Body of pancreas (tissue), 4 donors: ENCODE measurements at regions not wholly inside any gene's neighbourhood (a gene's known extent, or its start where the extent isn't known, plus 50 kb on each side); places are given as distances from the start of the nearest gene placed in this dataset.

Experiments
- ATAC-seq: fragments of 150-250 bp; one replicate; pipeline ENCODE4 v1.9.1; 2016
- DNase-seq, 4 donors: peaks; one replicate each; pipeline ENCODE4 v3.0.0-alpha.2; 2019
- H3K27ac ChIP-seq, 4 donors: fragments of 200-600 bp; sonication (generic); 1 replicate in 3 of 4; 2 replicates in 1 of 4; pipeline versions ENCODE4 v1.5.1 to v1.6.1; 2016 to 2019; ENCODE audit warnings: mild to moderate bottlenecking in 1 of 4, mixed read lengths in 1 of 4, moderate library complexity in 1 of 4
- H3K27me3 ChIP-seq, 2 donors: fragments of 200-600 bp; sonication (generic); one replicate each; pipeline ENCODE4 v1.6.0; 2016; ENCODE audit warnings: mild to moderate bottlenecking in 1 of 2
- H3K36me3 ChIP-seq, 2 donors: fragments of 200-600 bp; sonication (generic); replicated peaks in 1 of 2; 2 replicates each; pipeline ENCODE4 v1.5.1; 2016; ENCODE audit warnings: low read depth in 2 of 2; ENCODE audit not compliant: insufficient read depth in 1 of 2
- H3K4me1 ChIP-seq: fragments of 200-600 bp; sonication (generic); one replicate; pipeline ENCODE4 v1.6.0; 2016
- H3K4me3 ChIP-seq, 2 donors: fragments of 200-600 bp; sonication (generic); 1 replicate in 1 of 2; 2 replicates in 1 of 2; pipeline ENCODE4 v1.5.1; 2016 to 2019
- H3K9me3 ChIP-seq, 3 donors: fragments of 200-600 bp; sonication (generic); 1 replicate in 2 of 3; 2 replicates in 1 of 3; pipeline ENCODE4 v1.5.1; 2016
- POLR2A ChIP-seq, 3 donors: fragments of 450-650 bp; IDR thresholded peaks; one replicate each; pipeline ENCODE4 v1.6.1; 2016; ENCODE audit warnings: antibody characterized with exemption in 3 of 3, mild to moderate bottlenecking in 2 of 3
- WGBS, 2 donors: methylation state at CpG; one replicate each; pipeline ENCODE4 v1.1.5; 2017; 5-methylcytosine and 5-hydroxymethylcytosine counted together
- intact Hi-C: fragments of 100-400 bp; cut with DNase I; formaldehyde crosslinking; loops from one replicate; pipeline ENCODE4 v1.15.1; 2023
- TF ChIP-seq, protein P1 (sequence below), 7 experiments: fragments of 450-650 bp in 4 of 7; fragments of 200-600 bp in 3 of 7; sonication (generic) in 3 of 7; IDR thresholded peaks; one replicate each; pipeline ENCODE4 v1.5.1; 2016 to 2019; ENCODE audit warnings: antibody characterized with exemption in 7 of 7

DNA sequence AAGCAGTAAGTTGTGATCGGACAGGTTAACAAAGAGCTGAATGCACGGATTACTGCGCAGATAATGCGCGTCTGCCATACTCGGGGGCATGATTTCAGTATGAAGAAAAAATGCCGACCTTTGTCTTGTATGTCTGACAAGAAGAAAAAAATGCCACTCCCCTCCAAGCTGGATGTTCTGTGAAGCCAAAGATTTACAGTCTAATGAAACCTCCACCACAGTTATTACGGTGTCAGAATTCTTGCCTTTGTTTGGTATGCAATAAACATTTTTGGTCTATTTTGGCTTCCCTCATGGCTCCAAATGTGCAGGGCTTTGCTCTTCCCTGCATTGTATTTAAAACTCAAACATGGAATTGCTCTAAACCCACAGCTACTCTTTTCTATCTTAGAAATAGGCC is 72.2 kb upstream of the THUMPD2 start:
- no peaks in the 10 kb centered on the region for H3K4me1 ChIP-seq
- H3K9me3 ChIP-seq, result no peaks in the 10 kb centered on the region
- TF ChIP-seq POLR2A (IDR thresholded peaks at IDR 0.05), result no peak
- TF ChIP-seq, protein P1, sequence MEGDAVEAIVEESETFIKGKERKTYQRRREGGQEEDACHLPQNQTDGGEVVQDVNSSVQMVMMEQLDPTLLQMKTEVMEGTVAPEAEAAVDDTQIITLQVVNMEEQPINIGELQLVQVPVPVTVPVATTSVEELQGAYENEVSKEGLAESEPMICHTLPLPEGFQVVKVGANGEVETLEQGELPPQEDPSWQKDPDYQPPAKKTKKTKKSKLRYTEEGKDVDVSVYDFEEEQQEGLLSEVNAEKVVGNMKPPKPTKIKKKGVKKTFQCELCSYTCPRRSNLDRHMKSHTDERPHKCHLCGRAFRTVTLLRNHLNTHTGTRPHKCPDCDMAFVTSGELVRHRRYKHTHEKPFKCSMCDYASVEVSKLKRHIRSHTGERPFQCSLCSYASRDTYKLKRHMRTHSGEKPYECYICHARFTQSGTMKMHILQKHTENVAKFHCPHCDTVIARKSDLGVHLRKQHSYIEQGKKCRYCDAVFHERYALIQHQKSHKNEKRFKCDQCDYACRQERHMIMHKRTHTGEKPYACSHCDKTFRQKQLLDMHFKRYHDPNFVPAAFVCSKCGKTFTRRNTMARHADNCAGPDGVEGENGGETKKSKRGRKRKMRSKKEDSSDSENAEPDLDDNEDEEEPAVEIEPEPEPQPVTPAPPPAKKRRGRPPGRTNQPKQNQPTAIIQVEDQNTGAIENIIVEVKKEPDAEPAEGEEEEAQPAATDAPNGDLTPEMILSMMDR (IDR thresholded peaks at IDR 0.05), result no peak
- no peaks in the 10 kb centered on the region for H3K27me3 ChIP-seq
- H3K4me3 ChIP-seq, result no peak overlapping the region
- DNase-seq (no peak), ATAC-seq (no peak)
- no peak overlapping the region for H3K27ac ChIP-seq
- WGBS, 2 donors, result 73 to 75% methylated on average over 8 of the region's 8 CpGs
- intact Hi-C loops, result no loop called here
- H3K36me3 ChIP-seq, result no peaks in the 10 kb centered on the region

DNA sequence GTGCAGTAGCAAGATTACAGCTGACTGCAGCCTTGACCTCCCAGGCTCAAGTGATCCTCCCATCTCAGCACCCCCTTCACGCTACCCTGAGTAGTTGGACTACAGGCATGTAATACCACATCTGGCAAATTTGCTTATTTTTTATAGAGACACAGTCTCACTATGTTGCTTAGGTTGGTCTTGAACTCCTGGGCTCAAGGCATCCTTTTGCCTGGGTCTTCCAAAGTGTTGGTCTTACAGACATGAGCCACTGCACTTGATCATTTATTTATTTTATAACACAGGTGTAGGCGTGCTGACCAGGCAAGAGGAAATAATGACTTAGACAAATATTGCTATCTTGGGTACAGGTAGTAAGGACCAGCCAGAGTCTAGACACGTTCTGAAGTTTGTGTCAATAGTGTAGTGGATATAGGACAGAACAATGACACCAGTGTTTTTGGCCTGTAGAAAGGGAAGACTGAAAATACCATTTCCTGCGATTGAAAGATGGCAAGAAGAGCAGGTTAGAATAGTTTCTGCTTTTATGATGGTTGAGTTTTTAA is 71.0 kb upstream of the THUMPD2 start:
- intact Hi-C loops, result no loop called here
- Histone ChIP-seq H3K27ac (no peak overlapping the region), H3K4me1 (no peaks in the 10 kb centered on the region), H3K36me3 (no peaks in the 10 kb centered on the region), H3K4me3 (no peak overlapping the region), H3K9me3 (no peaks in the 10 kb centered on the region), H3K27me3 (no peaks in the 10 kb centered on the region)
- 22 to 42% methylated on average over 4 of the region's 4 CpGs for WGBS, 2 donors
- no peak for TF ChIP-seq POLR2A (IDR thresholded peaks at IDR 0.05)
- TF ChIP-seq, protein P1 (IDR thresholded peaks at IDR 0.05), result no peak
- no peak for DNase-seq
- ATAC-seq, result no peak

DNA sequence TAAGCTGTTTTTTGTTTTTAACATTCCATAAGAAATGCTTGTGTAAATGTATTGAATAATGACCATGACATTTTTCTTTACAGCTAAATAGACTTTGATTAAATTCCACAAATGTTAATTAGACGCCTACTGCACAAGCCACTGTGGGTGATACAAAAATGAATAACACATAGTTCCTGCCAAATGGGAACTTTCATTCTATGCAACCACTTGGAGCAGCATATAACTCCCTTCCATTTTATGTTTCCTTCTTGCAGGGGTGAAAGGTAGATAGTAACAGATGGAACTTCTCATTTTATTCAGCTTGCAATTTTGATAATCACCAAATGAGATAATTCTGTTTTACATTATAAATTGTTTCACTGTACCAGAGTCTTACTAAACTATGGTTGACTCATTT is 70.0 kb upstream of the THUMPD2 start:
- Histone ChIP-seq H3K36me3 (no peaks in the 10 kb centered on the region), H3K27ac (no peak overlapping the region), H3K9me3 (no peaks in the 10 kb centered on the region), H3K4me3 (no peak overlapping the region), H3K27me3 (no peaks in the 10 kb centered on the region), H3K4me1 (no peaks in the 10 kb centered on the region)
- DNase-seq, result no peak
- 86 to 87% methylated on average over 1 of the region's 1 CpG for WGBS, 2 donors
- TF ChIP-seq, protein P1 (IDR thresholded peaks at IDR 0.05), result no peak
- TF ChIP-seq POLR2A (IDR thresholded peaks at IDR 0.05), result no peak
- intact Hi-C loops, result no loop called here
- ATAC-seq, result no peak

DNA sequence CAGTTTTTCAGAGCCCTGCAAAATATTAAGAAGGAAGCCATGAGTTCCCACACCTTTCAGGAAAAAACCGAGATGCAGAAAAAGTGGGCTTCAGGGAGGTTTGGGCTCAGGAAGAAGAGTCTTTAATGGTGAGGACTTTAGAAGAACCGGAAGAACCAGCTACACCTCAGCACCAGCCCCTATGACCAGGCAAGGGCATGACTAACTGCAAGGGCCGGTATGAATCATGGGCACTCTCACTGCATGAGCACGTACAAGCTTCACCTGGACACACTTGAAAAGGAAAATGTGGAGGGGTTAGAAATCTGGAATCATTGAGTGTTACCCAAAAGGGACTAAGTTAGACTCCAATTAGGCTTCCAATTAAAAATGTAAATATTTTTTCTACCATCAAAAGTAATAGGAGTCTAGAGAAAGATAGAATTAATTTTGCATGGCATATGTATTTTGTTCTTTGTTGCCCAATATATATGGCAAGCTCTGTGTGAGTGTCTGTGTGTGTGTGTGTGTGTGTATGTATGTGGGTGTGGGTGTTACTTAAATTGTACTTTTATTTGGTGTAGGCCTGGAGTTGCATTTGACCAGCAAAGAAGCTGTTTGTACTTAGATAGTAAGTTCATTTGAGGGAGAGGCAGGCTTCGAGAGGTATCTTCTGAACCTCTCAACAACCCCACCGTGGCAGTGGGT is 66.5 kb upstream of the THUMPD2 start:
- H3K36me3 ChIP-seq, result no peaks in the 10 kb centered on the region
- no peak for TF ChIP-seq POLR2A (IDR thresholded peaks at IDR 0.05)
- TF ChIP-seq, protein P1 (IDR thresholded peaks at IDR 0.05), result no peak
- intact Hi-C loops, result no loop called here
- H3K27ac ChIP-seq, result no peak overlapping the region
- ATAC-seq (no peak), DNase-seq (no peak)
- H3K9me3 ChIP-seq, result no peaks in the 10 kb centered on the region
- H3K27me3 ChIP-seq, result no peaks in the 10 kb centered on the region
- WGBS, 2 donors, result 70% methylated on average over 6 of the region's 6 CpGs
- no peaks in the 10 kb centered on the region for H3K4me1 ChIP-seq
- no peak overlapping the region for H3K4me3 ChIP-seq
